ENCODE measurements at regions not wholly inside any gene's neighbourhood (a gene's known extent, or its start where the extent isn't known, plus 50 kb on each side); places are given as distances from the start of the nearest gene placed in this dataset.
A peak's percentile ranks its signal among the peaks of the same experiment; 100 is the strongest.

DNA sequence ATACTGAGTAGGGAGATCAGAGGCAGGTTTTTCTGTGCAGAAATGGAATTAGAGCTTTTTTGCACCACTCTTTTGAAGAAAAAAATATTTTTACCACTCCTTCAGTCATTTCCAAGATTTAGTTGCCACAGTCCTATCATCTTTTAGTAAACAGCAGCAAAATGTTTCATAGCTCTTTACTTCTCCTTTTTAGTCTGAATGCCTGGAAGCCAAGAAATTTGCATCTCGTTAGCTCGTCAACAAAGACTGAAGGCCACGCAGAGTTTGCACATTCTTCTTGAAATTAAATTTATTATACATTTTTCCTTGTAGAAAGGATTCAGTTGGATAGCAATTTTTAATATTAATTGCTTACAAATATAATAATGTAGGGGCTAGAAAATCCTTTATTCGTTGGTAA is 544.5 kb upstream of the ATP2B1 start:
- Histone ChIP-seq H3K27ac (no peak overlapping the region), H3K4me1 (peaks cover 8 to 15% of the 10 kb centered on the region in 2 donors), H3K27me3 (no peaks in the 10 kb centered on the region), H3K4me3 (replicated peaks in 1 of 3) (no peak overlapping the region), H3K9me3 (no peaks in the 10 kb centered on the region), H3K36me3 (no peaks in the 10 kb centered on the region)
- 92 to 97% methylated on average over 4 of the region's 4 CpGs for WGBS, 2 donors
- no peak for DNase-seq
- no peak for TF ChIP-seq POLR2A (IDR thresholded peaks at IDR 0.05)
- TF ChIP-seq, protein P1, sequence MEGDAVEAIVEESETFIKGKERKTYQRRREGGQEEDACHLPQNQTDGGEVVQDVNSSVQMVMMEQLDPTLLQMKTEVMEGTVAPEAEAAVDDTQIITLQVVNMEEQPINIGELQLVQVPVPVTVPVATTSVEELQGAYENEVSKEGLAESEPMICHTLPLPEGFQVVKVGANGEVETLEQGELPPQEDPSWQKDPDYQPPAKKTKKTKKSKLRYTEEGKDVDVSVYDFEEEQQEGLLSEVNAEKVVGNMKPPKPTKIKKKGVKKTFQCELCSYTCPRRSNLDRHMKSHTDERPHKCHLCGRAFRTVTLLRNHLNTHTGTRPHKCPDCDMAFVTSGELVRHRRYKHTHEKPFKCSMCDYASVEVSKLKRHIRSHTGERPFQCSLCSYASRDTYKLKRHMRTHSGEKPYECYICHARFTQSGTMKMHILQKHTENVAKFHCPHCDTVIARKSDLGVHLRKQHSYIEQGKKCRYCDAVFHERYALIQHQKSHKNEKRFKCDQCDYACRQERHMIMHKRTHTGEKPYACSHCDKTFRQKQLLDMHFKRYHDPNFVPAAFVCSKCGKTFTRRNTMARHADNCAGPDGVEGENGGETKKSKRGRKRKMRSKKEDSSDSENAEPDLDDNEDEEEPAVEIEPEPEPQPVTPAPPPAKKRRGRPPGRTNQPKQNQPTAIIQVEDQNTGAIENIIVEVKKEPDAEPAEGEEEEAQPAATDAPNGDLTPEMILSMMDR (IDR thresholded peaks at IDR 0.05) = no peak
- intact Hi-C loops (cut with DNase I) = no loop called here

DNA sequence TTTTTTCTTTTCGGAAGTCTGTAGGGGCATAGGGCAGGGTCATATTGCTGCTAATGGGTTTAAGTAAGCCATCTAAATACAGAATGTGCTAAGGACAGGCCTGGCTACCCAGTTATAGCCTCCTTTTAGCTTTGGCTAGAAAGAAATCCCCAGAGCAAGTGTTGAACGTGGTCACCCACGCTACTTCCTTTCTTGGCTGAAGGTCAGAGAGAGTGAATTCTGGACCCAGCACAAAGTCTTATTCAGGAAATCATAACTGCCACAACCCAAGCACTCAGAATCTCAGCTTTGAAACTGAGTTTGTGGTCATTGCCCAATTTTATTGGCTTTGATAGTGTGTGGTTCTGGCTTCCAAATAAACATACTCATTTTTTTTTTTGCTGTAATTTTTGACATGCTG is 542.1 kb upstream of the ATP2B1 start:
- intact Hi-C loops (cut with DNase I) = no loop called here
- 23 to 25% methylated on average over 3 of the region's 3 CpGs for WGBS, 2 donors
- peaks cover 12 to 21% of the 10 kb centered on the region in 2 donors for H3K4me1 ChIP-seq
- no peak for TF ChIP-seq POLR2A (IDR thresholded peaks at IDR 0.05)
- TF ChIP-seq, protein P1 (IDR thresholded peaks at IDR 0.05) = no peak
- H3K27me3 ChIP-seq = no peaks in the 10 kb centered on the region
- H3K27ac ChIP-seq = peak overlapping the region in 1 of 3 donors; percentile 25
- no peaks in the 10 kb centered on the region for H3K9me3 ChIP-seq
- no peaks in the 10 kb centered on the region for H3K36me3 ChIP-seq
- DNase-seq = peak; percentile 7 to 12
- H3K4me3 ChIP-seq (replicated peaks in 1 of 3) = no peak overlapping the region

DNA sequence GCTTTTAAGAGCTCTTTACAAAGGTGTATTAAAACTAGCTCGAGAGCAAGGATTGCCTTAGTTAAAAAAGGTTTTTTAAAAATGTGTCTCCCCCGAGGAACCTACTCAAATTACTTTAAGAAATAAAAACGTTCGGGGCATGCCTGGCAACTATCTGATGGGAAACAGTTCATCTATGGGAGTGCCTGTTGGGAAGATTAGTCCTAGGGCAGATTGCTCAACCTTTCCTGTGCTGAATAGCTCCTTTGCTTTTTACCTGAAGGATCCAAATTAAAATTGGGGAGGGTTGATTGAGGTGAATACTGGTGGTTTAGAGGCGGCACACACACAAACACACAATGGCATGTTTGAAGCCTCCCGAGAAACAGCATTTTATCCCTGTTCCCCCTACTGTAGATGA is 541.4 kb upstream of the ATP2B1 start:
- peak overlapping the region in 1 of 3 donors; percentile 25 for H3K27ac ChIP-seq
- WGBS, 2 donors = 26 to 27% methylated on average over 6 of the region's 6 CpGs

DNA sequence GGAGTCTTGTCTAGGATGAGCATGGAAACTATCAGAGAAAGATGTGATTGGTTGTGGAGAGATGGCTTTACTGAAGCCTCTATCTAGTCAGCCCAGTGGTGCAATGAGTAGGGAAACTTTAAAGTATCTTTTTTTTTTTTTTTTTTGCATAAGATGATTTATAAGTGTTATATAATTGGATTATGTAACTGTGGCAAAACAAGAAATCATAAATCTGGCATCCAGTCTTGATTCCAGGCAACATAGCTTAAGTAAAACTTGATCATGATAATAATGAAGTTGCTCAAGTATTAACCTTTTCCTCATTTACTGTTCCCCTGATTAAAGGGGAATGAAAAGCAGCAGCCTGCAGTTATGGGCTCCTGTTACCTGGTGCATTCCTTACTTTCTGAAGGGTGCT is 538.0 kb upstream of the ATP2B1 start:
- no peak for TF ChIP-seq POLR2A (IDR thresholded peaks at IDR 0.05)
- TF ChIP-seq, protein P1 (IDR thresholded peaks at IDR 0.05) = no peak
- H3K4me1 ChIP-seq = peaks cover 12 to 17% of the 10 kb centered on the region in 2 donors
- H3K27ac ChIP-seq = no peak overlapping the region
- no peaks in the 10 kb centered on the region for H3K9me3 ChIP-seq
- no peaks in the 10 kb centered on the region for H3K36me3 ChIP-seq
- DNase-seq = no peak
- intact Hi-C loops (cut with DNase I) = no loop called here
- H3K27me3 ChIP-seq = no peaks in the 10 kb centered on the region
- H3K4me3 ChIP-seq (replicated peaks in 1 of 3) = no peak overlapping the region

More for the DNA sequence above, 541.4 kb upstream of the ATP2B1 start:
- Histone ChIP-seq H3K4me1 (peaks cover 12 to 21% of the 10 kb centered on the region in 2 donors), H3K36me3 (no peaks in the 10 kb centered on the region), H3K27me3 (no peaks in the 10 kb centered on the region), H3K4me3 (replicated peaks in 1 of 3) (no peak overlapping the region), H3K9me3 (no peaks in the 10 kb centered on the region)
- peak; percentile 23 to 35 for DNase-seq
- intact Hi-C loops (cut with DNase I) = no loop called here
- TF ChIP-seq, protein P1 (IDR thresholded peaks at IDR 0.05) = no peak
- no peak for TF ChIP-seq POLR2A (IDR thresholded peaks at IDR 0.05)

DNA sequence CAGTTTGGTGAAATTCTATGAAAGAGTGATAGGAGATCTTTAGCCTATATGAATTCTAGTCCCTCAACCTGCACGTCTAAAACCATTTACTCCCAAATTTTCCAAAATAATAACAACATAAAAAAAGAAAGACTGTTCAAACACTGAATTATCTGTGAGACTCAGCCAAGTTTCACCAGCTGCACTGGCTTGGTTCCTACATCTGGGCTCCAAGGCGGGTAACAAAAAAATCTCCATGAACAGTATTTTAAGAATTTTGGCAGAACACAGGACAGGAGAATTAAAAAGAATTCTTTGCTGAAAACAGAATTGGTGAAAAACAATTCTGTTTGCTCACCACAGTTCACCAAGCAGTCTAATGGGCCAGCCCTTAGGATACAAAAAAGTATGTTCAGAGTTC is 536.8 kb upstream of the ATP2B1 start:
- H3K4me1 ChIP-seq = peaks cover 8 to 9% of the 10 kb centered on the region in 2 donors
- WGBS, 2 donors = 57 to 62% methylated on average over 2 of the region's 2 CpGs
- H3K9me3 ChIP-seq = no peaks in the 10 kb centered on the region
- no peaks in the 10 kb centered on the region for H3K27me3 ChIP-seq
- no peak overlapping the region for H3K27ac ChIP-seq
- TF ChIP-seq POLR2A (IDR thresholded peaks at IDR 0.05) = no peak
- TF ChIP-seq, protein P1 (IDR thresholded peaks at IDR 0.05) = no peak
- intact Hi-C loops (cut with DNase I) = no loop called here
- H3K36me3 ChIP-seq = no peaks in the 10 kb centered on the region
- peak in 1 of 2 donors; percentile 4 for DNase-seq
- no peak overlapping the region for H3K4me3 ChIP-seq (replicated peaks in 1 of 3)

Measured in thyroid gland (tissue), 4 donors.